ENCODE measurements at regions not wholly inside any gene's neighbourhood (a gene's known extent, or its start where the extent isn't known, plus 50 kb on each side); places are given as distances from the start of the nearest gene placed in this dataset.
"Not testable (repeated sequence)": the region's sequence is repeated elsewhere in the genome, so short reads cannot be mapped to it uniquely, and the experiment has no call there.

DNA sequence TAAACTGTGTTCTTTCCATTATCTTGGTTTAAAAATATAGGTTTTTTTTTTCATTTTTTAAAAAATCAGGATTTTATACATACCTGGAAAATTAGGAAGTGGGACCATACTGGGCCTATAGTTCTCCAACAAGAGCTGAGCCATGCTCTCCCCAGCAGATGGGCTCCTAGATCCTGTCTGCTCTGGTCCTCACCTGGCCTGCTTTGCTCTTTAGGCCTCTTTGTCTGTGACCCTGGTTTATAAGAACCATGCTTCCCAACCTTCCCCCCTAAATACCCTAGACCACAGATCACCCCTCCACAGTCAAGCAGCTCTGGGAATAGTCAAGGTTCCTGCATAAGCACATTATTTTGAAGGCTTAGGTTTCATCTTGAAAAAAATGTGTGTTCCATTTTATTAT lies 185.0 kb upstream of the TSHZ3 start:
- Histone ChIP-seq H3K4me3 (no peak overlapping the region), H3K27ac (no peak overlapping the region), H3K36me3 (no peaks in the 10 kb centered on the region), H3K27me3 (no peaks in the 10 kb centered on the region), H3K9me3 (peaks cover 0 to 3% (median 0%) of the 10 kb centered on the region in 4 donors), H3K4me1 (no peaks in the 10 kb centered on the region)
- no peak for ATAC-seq (ENCODE audit: low FRiP score in 2 of 2)
- DNase-seq: no peak
- no peak for TF ChIP-seq EP300 (IDR thresholded peaks at IDR 0.05)
- TF ChIP-seq POLR2A (IDR thresholded peaks at IDR 0.05): no peak
- no peak for TF ChIP-seq POLR2AphosphoS5 (IDR thresholded peaks at IDR 0.05)
- TF ChIP-seq, protein P1, sequence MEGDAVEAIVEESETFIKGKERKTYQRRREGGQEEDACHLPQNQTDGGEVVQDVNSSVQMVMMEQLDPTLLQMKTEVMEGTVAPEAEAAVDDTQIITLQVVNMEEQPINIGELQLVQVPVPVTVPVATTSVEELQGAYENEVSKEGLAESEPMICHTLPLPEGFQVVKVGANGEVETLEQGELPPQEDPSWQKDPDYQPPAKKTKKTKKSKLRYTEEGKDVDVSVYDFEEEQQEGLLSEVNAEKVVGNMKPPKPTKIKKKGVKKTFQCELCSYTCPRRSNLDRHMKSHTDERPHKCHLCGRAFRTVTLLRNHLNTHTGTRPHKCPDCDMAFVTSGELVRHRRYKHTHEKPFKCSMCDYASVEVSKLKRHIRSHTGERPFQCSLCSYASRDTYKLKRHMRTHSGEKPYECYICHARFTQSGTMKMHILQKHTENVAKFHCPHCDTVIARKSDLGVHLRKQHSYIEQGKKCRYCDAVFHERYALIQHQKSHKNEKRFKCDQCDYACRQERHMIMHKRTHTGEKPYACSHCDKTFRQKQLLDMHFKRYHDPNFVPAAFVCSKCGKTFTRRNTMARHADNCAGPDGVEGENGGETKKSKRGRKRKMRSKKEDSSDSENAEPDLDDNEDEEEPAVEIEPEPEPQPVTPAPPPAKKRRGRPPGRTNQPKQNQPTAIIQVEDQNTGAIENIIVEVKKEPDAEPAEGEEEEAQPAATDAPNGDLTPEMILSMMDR (IDR thresholded peaks at IDR 0.05): no peak

DNA sequence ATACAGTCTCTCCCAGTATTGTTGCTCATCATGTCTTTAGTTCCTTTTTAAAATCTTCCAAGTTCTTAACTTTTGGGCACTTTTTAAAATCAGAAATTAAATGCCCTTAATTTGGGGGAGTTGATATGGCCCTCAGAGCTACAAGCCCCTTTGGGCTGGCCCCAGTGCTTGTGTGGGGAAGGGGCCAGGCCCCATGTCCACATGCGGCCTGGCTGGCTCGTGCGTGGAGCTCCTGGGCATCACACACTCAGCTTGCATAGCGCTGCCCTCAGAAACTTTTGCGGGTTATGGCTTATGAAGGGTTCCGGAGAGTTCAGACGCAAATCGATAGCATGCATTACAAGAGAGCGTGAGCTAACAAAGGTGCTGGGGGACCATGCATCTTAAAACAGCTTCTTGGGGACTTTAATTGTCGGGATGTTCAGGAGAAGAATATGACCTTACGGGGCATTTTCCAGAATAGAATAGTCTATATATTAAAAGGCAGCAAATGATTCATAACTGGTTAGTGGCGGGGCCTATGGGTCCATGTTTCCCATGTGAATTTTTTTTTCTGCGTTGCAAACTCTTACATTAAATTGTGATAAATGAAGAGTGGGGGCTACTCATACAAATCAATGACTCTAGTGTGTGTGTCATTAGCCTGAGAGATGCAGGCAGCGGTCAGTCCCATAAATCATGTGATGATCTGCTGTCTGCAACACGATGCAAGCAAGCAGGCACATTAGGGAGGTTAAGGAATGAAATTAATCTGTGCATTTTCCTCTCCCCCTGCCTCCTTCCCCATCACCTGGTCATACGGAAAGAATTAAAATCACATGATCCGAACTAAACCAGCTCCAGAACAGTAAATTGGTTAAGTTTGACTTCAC lies 185.8 kb upstream of the TSHZ3 start:
- Histone ChIP-seq H3K4me1 (no peaks in the 10 kb centered on the region), H3K27ac (no peak overlapping the region), H3K4me3 (no peak overlapping the region), H3K9me3 (peaks cover 0 to 3% (median 0%) of the 10 kb centered on the region in 4 donors), H3K27me3 (no peaks in the 10 kb centered on the region), H3K36me3 (no peaks in the 10 kb centered on the region)
- TF ChIP-seq, protein P1 (IDR thresholded peaks at IDR 0.05): no peak
- no peak for TF ChIP-seq POLR2A (IDR thresholded peaks at IDR 0.05)
- TF ChIP-seq EP300 (IDR thresholded peaks at IDR 0.05): no peak
- no peak for TF ChIP-seq POLR2AphosphoS5 (IDR thresholded peaks at IDR 0.05)
- 89 to 90% methylated on average over 17 of the region's 17 CpGs for whole genome bisulfite sequencing, 2 donors
- DNase-seq (peak in 1 of 2 donors; percentile 37), ATAC-seq (ENCODE audit: low FRiP score in 2 of 2) (no peak)

DNA sequence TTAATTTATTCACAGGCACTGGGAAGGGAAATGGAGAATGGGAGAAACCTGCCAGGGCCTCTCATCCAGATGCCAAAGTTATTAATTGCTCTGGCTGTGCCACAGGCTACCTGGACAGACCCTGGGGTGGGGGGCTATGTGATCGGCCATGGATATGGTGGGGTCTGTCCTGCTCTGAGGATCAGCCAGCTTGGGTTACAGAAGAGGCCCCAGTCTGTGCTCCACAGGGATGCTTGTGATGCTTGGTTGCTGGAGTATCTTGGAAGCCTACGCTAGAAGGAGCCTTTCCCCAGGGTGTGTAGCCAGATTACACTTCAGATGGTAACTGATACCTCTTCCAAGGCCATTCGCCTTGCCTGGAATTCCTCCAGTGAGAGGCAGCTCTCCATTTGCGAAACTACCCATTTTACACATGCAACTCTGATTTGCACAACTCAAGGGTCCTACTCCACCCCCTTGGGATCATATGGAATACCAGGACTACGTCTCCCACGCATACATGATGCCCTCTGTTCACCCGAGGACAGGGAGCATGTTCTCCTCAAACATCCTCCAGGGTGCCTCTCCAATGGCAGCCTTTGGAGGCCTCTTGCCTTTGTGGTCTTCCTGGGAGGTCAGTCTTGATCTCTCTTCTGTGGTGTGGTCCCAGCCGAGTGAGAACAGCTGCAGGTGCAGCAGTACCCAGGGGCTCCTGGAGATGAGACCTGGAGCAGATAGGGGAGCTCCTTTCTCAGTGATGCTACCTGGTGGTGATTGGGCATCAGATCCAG lies 186.6 kb upstream of the TSHZ3 start:
- DNase-seq (no peak), ATAC-seq (ENCODE audit: low FRiP score in 2 of 2) (no peak)
- Histone ChIP-seq H3K27me3 (no peaks in the 10 kb centered on the region), H3K36me3 (no peaks in the 10 kb centered on the region), H3K4me3 (no peak overlapping the region), H3K9me3 (peaks cover 0 to 3% (median 0%) of the 10 kb centered on the region in 4 donors), H3K27ac (no peak overlapping the region), H3K4me1 (no peaks in the 10 kb centered on the region)
- TF ChIP-seq EP300 (IDR thresholded peaks at IDR 0.05) (no peak), POLR2A (IDR thresholded peaks at IDR 0.05) (no peak), POLR2AphosphoS5 (IDR thresholded peaks at IDR 0.05) (no peak)
- TF ChIP-seq, protein P1 (IDR thresholded peaks at IDR 0.05): no peak
- 83% methylated on average over 5 to 8 of the region's 8 CpGs for WGBS, 2 donors

DNA sequence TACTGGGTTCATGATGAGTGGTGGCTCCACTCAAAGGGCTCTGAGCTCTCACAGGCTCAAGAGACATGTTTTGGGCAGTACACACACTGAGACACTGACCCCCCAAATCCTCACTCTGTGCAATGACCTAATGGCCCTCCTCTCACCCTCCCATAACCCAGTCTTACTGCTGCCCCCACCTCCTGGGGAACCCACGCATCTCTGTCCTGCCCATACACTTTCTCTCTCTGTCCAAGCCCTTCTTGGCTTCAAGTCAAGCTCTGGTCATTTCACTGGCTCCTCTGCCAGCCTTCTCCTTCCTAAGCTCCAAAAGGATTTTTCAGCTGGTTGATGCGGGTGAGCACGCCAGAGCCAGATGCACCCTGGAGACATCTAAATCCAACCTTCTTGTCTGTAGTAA lies 187.9 kb upstream of the TSHZ3 start:
- Histone ChIP-seq H3K9me3 (peaks cover 0 to 3% (median 0%) of the 10 kb centered on the region in 4 donors), H3K27me3 (no peaks in the 10 kb centered on the region), H3K4me1 (no peaks in the 10 kb centered on the region), H3K27ac (no peak overlapping the region), H3K4me3 (no peak overlapping the region), H3K36me3 (no peaks in the 10 kb centered on the region)
- WGBS, 2 donors: 95 to 96% methylated on average over 3 of the region's 3 CpGs
- DNase-seq (no peak), ATAC-seq (ENCODE audit: low FRiP score in 2 of 2) (no peak)
- TF ChIP-seq POLR2A (IDR thresholded peaks at IDR 0.05) (no peak), EP300 (IDR thresholded peaks at IDR 0.05) (no peak), POLR2AphosphoS5 (IDR thresholded peaks at IDR 0.05) (no peak)
- TF ChIP-seq, protein P1 (IDR thresholded peaks at IDR 0.05): no peak

DNA sequence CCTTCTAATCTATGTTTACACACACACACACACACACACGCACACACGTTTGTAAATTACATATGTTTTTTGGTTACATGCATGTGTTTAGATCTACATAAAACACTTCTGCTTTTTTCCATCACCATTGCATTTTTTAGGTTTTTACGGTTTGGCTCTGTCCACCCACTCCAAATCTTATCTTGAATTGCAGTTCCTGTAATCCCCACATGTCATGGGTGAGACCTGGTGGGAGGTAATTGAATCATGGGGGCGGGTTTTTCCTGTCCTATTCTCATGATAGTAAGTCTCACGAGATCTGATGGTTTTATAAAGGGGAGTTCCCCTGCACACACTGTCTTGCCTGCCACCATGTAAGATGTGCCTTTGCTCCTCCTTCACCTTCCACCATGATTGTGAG lies 188.7 kb upstream of the TSHZ3 start:
- not testable (repeated sequence) for H3K36me3 ChIP-seq; H3K4me3 ChIP-seq; H3K9me3 ChIP-seq; H3K4me1 ChIP-seq; H3K27ac ChIP-seq; H3K27me3 ChIP-seq; ATAC-seq (ENCODE audit: low FRiP score in 2 of 2); DNase-seq
- 74 to 75% methylated on average over 5 of the region's 5 CpGs for WGBS, 2 donors

All from upper lobe of left lung (tissue), 6 donors.